ENCODE measurements at regions not wholly inside any gene's neighbourhood (a gene's known extent, or its start where the extent isn't known, plus 50 kb on each side); places are given as distances from the start of the nearest gene placed in this dataset.
"Not testable (repeated sequence)": the region's sequence is repeated elsewhere in the genome, so short reads cannot be mapped to it uniquely, and the experiment has no call there.

- DNase-seq (ENCODE audit: low read depth) = no peak
- no peak overlapping the region for H3K4me3 ChIP-seq (ENCODE audit: low read depth, low read length)
- TF ChIP-seq, protein P1, sequence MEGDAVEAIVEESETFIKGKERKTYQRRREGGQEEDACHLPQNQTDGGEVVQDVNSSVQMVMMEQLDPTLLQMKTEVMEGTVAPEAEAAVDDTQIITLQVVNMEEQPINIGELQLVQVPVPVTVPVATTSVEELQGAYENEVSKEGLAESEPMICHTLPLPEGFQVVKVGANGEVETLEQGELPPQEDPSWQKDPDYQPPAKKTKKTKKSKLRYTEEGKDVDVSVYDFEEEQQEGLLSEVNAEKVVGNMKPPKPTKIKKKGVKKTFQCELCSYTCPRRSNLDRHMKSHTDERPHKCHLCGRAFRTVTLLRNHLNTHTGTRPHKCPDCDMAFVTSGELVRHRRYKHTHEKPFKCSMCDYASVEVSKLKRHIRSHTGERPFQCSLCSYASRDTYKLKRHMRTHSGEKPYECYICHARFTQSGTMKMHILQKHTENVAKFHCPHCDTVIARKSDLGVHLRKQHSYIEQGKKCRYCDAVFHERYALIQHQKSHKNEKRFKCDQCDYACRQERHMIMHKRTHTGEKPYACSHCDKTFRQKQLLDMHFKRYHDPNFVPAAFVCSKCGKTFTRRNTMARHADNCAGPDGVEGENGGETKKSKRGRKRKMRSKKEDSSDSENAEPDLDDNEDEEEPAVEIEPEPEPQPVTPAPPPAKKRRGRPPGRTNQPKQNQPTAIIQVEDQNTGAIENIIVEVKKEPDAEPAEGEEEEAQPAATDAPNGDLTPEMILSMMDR (IDR thresholded peaks at IDR 0.05; ENCODE audit: control insufficient read depth, extremely low read depth, insufficient read depth) = no peak
These were observed 114.1 kb downstream of the NRN1 start for GRCh38 chr6:5892669-5893068.

DNA sequence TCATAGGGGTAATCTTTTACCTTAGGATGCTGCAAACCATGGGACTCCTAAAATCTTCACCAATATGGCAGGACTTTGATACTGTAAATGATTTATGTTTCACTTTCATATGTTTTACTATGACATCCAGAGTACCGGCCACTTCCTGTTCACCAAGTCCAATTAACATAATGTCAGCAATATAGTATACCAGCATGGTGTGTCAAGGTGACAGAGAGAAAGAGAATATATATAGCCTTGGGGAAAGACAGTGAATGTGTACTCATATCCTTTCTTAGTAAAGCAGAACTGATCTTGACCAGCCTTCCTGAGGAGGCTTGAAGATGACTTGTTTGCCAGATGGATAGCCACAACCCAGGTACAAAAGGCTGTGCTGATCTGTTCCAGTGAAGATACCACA, 127.9 kb downstream of the NRN1 start:
- no peak overlapping the region for H3K4me3 ChIP-seq (ENCODE audit: low read depth, low read length)
- TF ChIP-seq, protein P1 (IDR thresholded peaks at IDR 0.05; ENCODE audit: control insufficient read depth, extremely low read depth, insufficient read depth) = no peak
- DNase-seq (ENCODE audit: low read depth) = no peak

- no peak overlapping the region for H3K4me3 ChIP-seq (ENCODE audit: low read depth, low read length)
- TF ChIP-seq, protein P1 (IDR thresholded peaks at IDR 0.05; ENCODE audit: control insufficient read depth, extremely low read depth, insufficient read depth) = no peak
- DNase-seq (ENCODE audit: low read depth) = no peak
These were observed 130.6 kb downstream of the NRN1 start for GRCh38 chr6:5876076-5876475.

DNA sequence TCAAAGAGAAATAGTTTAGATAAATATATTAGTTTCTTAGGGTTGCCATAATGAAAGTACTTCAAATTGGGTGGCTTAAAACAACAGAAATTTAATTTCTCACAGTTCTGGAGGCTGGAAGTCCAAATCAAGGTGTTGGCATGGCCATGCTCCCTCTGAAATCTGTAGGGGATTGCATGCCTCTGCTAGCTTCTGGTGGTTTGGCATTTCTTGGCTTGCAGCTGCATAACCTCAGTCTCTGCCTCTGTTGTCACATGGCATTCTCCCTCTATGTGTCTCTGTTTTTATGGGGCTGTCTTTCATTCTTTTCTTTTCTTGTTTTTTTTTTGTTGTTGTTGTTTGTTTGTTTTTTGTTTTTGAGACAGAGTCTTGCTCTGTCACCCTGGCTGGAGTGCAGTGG, 132.7 kb downstream of the NRN1 start:
- H3K4me3 ChIP-seq (ENCODE audit: low read depth, low read length); DNase-seq (ENCODE audit: low read depth): not testable (repeated sequence)

DNA sequence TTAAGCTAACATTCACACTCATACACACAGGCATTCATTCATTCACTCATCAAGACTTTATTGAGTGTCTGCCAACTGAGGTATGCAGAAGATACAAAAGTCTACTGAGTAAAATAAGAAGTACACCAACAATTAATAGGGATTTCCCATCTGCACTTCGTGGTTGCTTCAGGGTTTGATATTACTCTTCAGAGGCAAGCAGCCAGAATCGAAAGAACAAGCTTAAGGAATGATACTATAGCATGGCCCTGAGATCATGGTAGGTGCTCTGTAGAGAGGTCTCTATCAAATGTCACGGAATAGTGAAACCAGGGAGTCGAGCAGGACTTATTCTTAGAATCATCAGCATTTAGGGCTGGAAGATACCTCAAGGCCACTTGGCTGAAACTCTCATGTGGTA, 135.4 kb downstream of the NRN1 start:
- no peak overlapping the region for H3K4me3 ChIP-seq (ENCODE audit: low read depth, low read length)
- no peak for DNase-seq (ENCODE audit: low read depth)
- TF ChIP-seq, protein P1 (IDR thresholded peaks at IDR 0.05; ENCODE audit: control insufficient read depth, extremely low read depth, insufficient read depth) = no peak

DNA sequence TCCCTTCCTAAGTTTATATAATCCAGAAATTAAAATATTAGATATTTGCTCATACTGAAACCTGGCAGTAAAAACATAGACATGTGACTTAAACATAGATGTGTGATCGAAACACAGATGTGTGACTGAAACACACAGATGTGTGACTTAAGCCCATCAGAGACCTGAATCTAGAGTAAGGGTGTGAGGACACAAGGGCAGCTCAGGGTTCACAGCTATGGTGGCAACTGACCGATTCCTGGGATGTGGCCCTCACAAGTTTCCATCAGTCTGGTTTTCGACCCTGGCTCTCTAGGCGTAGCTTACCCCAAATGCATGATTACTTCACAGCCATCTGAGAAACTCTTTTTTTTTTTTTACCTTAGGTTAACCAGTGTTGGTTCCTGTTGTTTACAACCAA, 137.0 kb downstream of the NRN1 start:
- TF ChIP-seq, protein P1 (IDR thresholded peaks at IDR 0.05; ENCODE audit: control insufficient read depth, extremely low read depth, insufficient read depth) = no peak

DNA sequence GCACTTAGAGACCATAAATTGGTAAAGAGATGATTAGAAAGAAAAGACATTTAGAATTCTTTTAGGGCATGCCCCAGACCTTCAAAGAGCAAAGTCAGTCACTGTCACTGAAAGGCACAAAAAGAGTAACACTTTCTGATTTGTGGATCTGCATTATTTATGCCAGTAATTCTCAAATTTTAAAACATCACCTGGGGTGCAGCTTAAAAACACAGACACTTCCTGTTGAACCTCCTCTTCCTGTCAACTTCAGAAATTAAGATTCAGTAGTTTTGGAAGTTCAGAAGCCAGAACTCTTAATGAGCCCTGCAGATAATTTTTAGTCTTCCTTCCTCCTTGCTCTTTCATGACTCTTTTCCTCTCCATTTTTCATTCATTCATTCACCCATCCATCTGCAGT, 137.5 kb downstream of the NRN1 start:
- DNase-seq (ENCODE audit: low read depth) = no peak
- TF ChIP-seq, protein P1 (IDR thresholded peaks at IDR 0.05; ENCODE audit: control insufficient read depth, extremely low read depth, insufficient read depth) = no peak
- H3K4me3 ChIP-seq (ENCODE audit: low read depth, low read length) = no peak overlapping the region

More for the DNA sequence above, 137.0 kb downstream of the NRN1 start:
- H3K4me3 ChIP-seq (ENCODE audit: low read depth, low read length) = no peak overlapping the region
- no peak for DNase-seq (ENCODE audit: low read depth)
